Right atrium auricular region (tissue), 2 donors: ENCODE measurements at regions not wholly inside any gene's neighbourhood (a gene's known extent, or its start where the extent isn't known, plus 50 kb on each side); places are given as distances from the start of the nearest gene placed in this dataset.

ENCODE experiments used
- DNase-seq: peaks from one replicate; pipeline ENCODE4 v3.0.0-alpha.2; 2019; ENCODE audit warnings: low spot score
- H3K27ac ChIP-seq, 2 donors: fragments of 200-600 bp; sonication (generic); 1 replicate in 1 of 2; 2 replicates in 1 of 2; pipeline ENCODE4 v1.5.1; 2016 to 2019
- H3K27me3 ChIP-seq, 2 donors: fragments of 200-600 bp; sonication (generic); one replicate each; pipeline versions ENCODE4 v1.5.1 to v1.6.0; 2017 to 2019
- H3K36me3 ChIP-seq: fragments of 200-600 bp; sonication (generic); one replicate; pipeline ENCODE4 v1.5.1; 2016
- H3K4me1 ChIP-seq, 2 donors: fragments of 200-600 bp; sonication (generic); one replicate each; pipeline versions ENCODE4 v1.5.1 to v1.6.0; 2017 to 2019
- H3K4me3 ChIP-seq, 2 donors: fragments of 200-600 bp; sonication (generic); 1 replicate in 1 of 2; 2 replicates in 1 of 2; pipeline ENCODE4 v1.5.1; 2017 to 2019; ENCODE audit warnings: mild to moderate bottlenecking in 1 of 2, moderate library complexity in 1 of 2
- H3K9me3 ChIP-seq, 2 donors: fragments of 200-600 bp; sonication (generic); one replicate each; pipeline ENCODE4 v1.5.1; 2019
- CTCF ChIP-seq, 2 donors: fragments of 200-600 bp; sonication (generic); IDR thresholded peaks; one replicate each; pipeline ENCODE4 v1.5.1; 2019; ENCODE audit warnings: antibody characterized with exemption in 2 of 2

- DNase-seq = no peak
- Histone ChIP-seq H3K9me3 (no peaks in the 10 kb centered on the region), H3K27me3 (no peaks in the 10 kb centered on the region), H3K4me1 (no peaks in the 10 kb centered on the region), H3K27ac (no peak overlapping the region), H3K4me3 (no peak overlapping the region), H3K36me3 (no peaks in the 10 kb centered on the region)
- no peak for TF ChIP-seq CTCF (IDR thresholded peaks at IDR 0.05)
Measured at GRCh38 chr2:138974651-138975050, 194.5 kb upstream of the NXPH2 start.

- H3K4me3 ChIP-seq = no peak overlapping the region
- DNase-seq = no peak
- no peak overlapping the region for H3K27ac ChIP-seq
- no peaks in the 10 kb centered on the region for H3K9me3 ChIP-seq
- no peaks in the 10 kb centered on the region for H3K4me1 ChIP-seq
- H3K36me3 ChIP-seq = no peaks in the 10 kb centered on the region
- H3K27me3 ChIP-seq = no peaks in the 10 kb centered on the region
- no peak for TF ChIP-seq CTCF (IDR thresholded peaks at IDR 0.05)
Measured at GRCh38 chr2:138964418-138964817, 184.2 kb upstream of the NXPH2 start.

- no peak overlapping the region for H3K4me3 ChIP-seq
- peaks cover 0 to 2% of the 10 kb centered on the region in 2 donors for H3K9me3 ChIP-seq
- TF ChIP-seq CTCF (IDR thresholded peaks at IDR 0.05) = no peak
- no peaks in the 10 kb centered on the region for H3K4me1 ChIP-seq
- no peaks in the 10 kb centered on the region for H3K36me3 ChIP-seq
- no peaks in the 10 kb centered on the region for H3K27me3 ChIP-seq
- H3K27ac ChIP-seq = no peak overlapping the region
- DNase-seq = no peak
Measured at GRCh38 chr2:138962686-138963085, 182.5 kb upstream of the NXPH2 start.

- H3K36me3 ChIP-seq = no peaks in the 10 kb centered on the region
Measured at GRCh38 chr2:138960191-138960590, 180.0 kb upstream of the NXPH2 start.

GRCh38 chr2:138959031-138959430, 178.8 kb upstream of the NXPH2 start:
- Histone ChIP-seq H3K4me3 (no peak overlapping the region), H3K9me3 (peaks cover 0 to 5% of the 10 kb centered on the region in 2 donors), H3K4me1 (no peaks in the 10 kb centered on the region), H3K27me3 (no peaks in the 10 kb centered on the region), H3K36me3 (no peaks in the 10 kb centered on the region), H3K27ac (no peak overlapping the region)
- DNase-seq = no peak
- TF ChIP-seq CTCF (IDR thresholded peaks at IDR 0.05) = no peak

More at GRCh38 chr2:138960191-138960590, 180.0 kb upstream of the NXPH2 start:
- Histone ChIP-seq H3K9me3 (peaks cover 0 to 5% of the 10 kb centered on the region in 2 donors), H3K27ac (no peak overlapping the region), H3K27me3 (no peaks in the 10 kb centered on the region), H3K4me1 (no peaks in the 10 kb centered on the region), H3K4me3 (no peak overlapping the region)
- DNase-seq = no peak
- TF ChIP-seq CTCF (IDR thresholded peaks at IDR 0.05) = no peak

GRCh38 chr2:138956116-138956515, 175.9 kb upstream of the NXPH2 start:
- H3K27me3 ChIP-seq = no peaks in the 10 kb centered on the region
- no peak for TF ChIP-seq CTCF (IDR thresholded peaks at IDR 0.05)

More at GRCh38 chr2:138956116-138956515, 175.9 kb upstream of the NXPH2 start:
- H3K4me1 ChIP-seq = no peaks in the 10 kb centered on the region
- H3K9me3 ChIP-seq = peaks cover 0 to 5% of the 10 kb centered on the region in 2 donors
- no peak overlapping the region for H3K4me3 ChIP-seq
- no peaks in the 10 kb centered on the region for H3K36me3 ChIP-seq
- DNase-seq = no peak
- H3K27ac ChIP-seq = no peak overlapping the region
